Endothelial cell of umbilical vein (primary cell): ENCODE measurements at regions not wholly inside any gene's neighbourhood (a gene's known extent, or its start where the extent isn't known, plus 50 kb on each side); places are given as distances from the start of the nearest gene placed in this dataset.

Experiments used
- BruUV-seq: library from RNA; stranded (reverse); fragments of 400-500 nt; replicated peaks from 2 replicates; lab custom pipeline; 2021; lab: Mats Ljungman, UMichigan
- CTCF ChIA-PET: fragments of 300-600, 350-600 bp; sonication (Branson Sonifier 250); formaldehyde crosslinking; loops from one replicate; lab custom pipeline; 2021; ENCODE audit warnings: antibody characterized with exemption, inconsistent platforms; lab: Charles Lee
- POLR2A ChIA-PET: fragments of 300-600, 350-600 bp; sonication (Branson Sonifier 250); formaldehyde crosslinking; loops from one replicate; lab custom pipeline; 2021; ENCODE audit warnings: antibody characterized with exemption, inconsistent platforms; lab: Charles Lee
- DNase-seq: peaks from one replicate; pipeline ENCODE4 v3.0.0-alpha.2; 2011; ENCODE audit warnings: low read depth, low spot score
- FAIRE-seq: peaks from 2 replicates; lab custom pipeline; 2011; peaks lifted over from hg19 to GRCh38; lab: Jason Lieb, UNC
- H2AFZ ChIP-seq: 2 replicates; pipeline ENCODE4 v1.6.0; 2012; ENCODE audit warnings: low read depth, low read length, control low read depth, inconsistent platforms
- H3K27ac ChIP-seq: 2 replicates; pipeline ENCODE4 v1.5.1; 2011; ENCODE audit warnings: low read depth, mild to moderate bottlenecking, control low read depth, low read length, moderate library complexity; ENCODE audit not compliant: insufficient read depth
- H3K27me3 ChIP-seq, 2 experiments: 2 replicates each; pipeline versions ENCODE4 v1.6.0 to v1.6.1; 2011; ENCODE audit warnings: low read length in 2 of 2, mixed read lengths in 1 of 2; ENCODE audit not compliant: control insufficient read depth in 2 of 2, insufficient read depth in 2 of 2
- H3K36me3 ChIP-seq, 2 experiments: 2 replicates in 1 of 2; 3 replicates in 1 of 2; pipeline ENCODE4 v1.5.1; 2011; ENCODE audit warnings: low read length in 2 of 2, mild to moderate bottlenecking in 1 of 2, moderate library complexity in 1 of 2; ENCODE audit not compliant: control insufficient read depth in 2 of 2, insufficient read depth in 2 of 2; ENCODE audit errors: extremely low read depth in 1 of 2
- H3K4me1 ChIP-seq: 3 replicates; pipeline ENCODE4 v1.5.1; 2011; ENCODE audit warnings: mild to moderate bottlenecking, low read length; ENCODE audit not compliant: control insufficient read depth, insufficient read depth; ENCODE audit errors: extremely low read depth
- H3K4me2 ChIP-seq: 2 replicates; pipeline ENCODE4 v1.6.1; 2011; ENCODE audit warnings: low read length, control low read depth, mixed read lengths; ENCODE audit not compliant: insufficient read depth
- H3K4me3 ChIP-seq, 3 experiments: fragments of 200-600 bp in 1 of 3; sonication (generic), shearing (Covaris generic) in 1 of 3; replicated peaks in 1 of 3; 2 replicates each; pipeline ENCODE4 v1.5.1; 2011 to 2016; ENCODE audit warnings: control low read depth in 3 of 3, low read length in 3 of 3, mild to moderate bottlenecking in 2 of 3, inconsistent platforms in 1 of 3, low read depth in 1 of 3, moderate library complexity in 1 of 3; ENCODE audit not compliant: insufficient read depth in 1 of 3
- H3K79me2 ChIP-seq: 2 replicates; pipeline ENCODE4 v1.6.0; 2012; ENCODE audit warnings: low read length, inconsistent platforms; ENCODE audit not compliant: control insufficient read depth, insufficient read depth
- H3K9ac ChIP-seq: replicated peaks from 2 replicates; pipeline ENCODE3; 2011; ENCODE audit warnings: low read length, control low read depth; ENCODE audit not compliant: insufficient read depth; ENCODE audit errors: extremely low read depth
- H3K9me1 ChIP-seq: replicated peaks from 3 replicates; pipeline ENCODE4 v1.6.0; 2011; ENCODE audit warnings: mild to moderate bottlenecking, low read length; ENCODE audit not compliant: control insufficient read depth, insufficient read depth; ENCODE audit errors: extremely low read depth
- H3K9me3 ChIP-seq: replicated peaks from 2 replicates; pipeline ENCODE4 v1.5.1; 2012; ENCODE audit warnings: low read length, inconsistent platforms; ENCODE audit not compliant: control insufficient read depth, insufficient read depth
- H4K20me1 ChIP-seq: replicated peaks from 2 replicates; pipeline ENCODE3; 2011; ENCODE audit warnings: mild to moderate bottlenecking, low read length; ENCODE audit not compliant: control insufficient read depth, insufficient read depth; ENCODE audit errors: extremely low read depth
- CTCF ChIP-seq, 2 donors: IDR thresholded peaks; 1 replicate in 1 of 2; 2 replicates in 1 of 2; pipeline ENCODE4 v1.5.1; 2011; ENCODE audit warnings: low read length in 2 of 2, mild to moderate bottlenecking in 2 of 2, moderate library complexity in 2 of 2, control low read depth in 1 of 2, inconsistent platforms in 1 of 2, low read depth in 1 of 2; ENCODE audit not compliant: insufficient read depth in 1 of 2; ENCODE audit errors: extremely low read depth in 1 of 2
- EZH2 ChIP-seq: IDR thresholded peaks from 2 replicates; pipeline ENCODE4 v1.6.1; 2012; ENCODE audit warnings: borderline replicate concordance, low read depth, mild to moderate bottlenecking, moderate library complexity, low read length, inconsistent platforms; ENCODE audit not compliant: severe bottlenecking
- FOS ChIP-seq: IDR thresholded peaks from 2 replicates; pipeline ENCODE4 v1.6.1; 2011; ENCODE audit warnings: mild to moderate bottlenecking, low read length, moderate library complexity, borderline replicate concordance; ENCODE audit not compliant: insufficient read depth
- GATA2 ChIP-seq: IDR thresholded peaks from 2 replicates; pipeline ENCODE4 v1.7.0; 2011; ENCODE audit warnings: low read depth, mild to moderate bottlenecking, moderate library complexity, mixed read lengths, low read length; ENCODE audit not compliant: insufficient read length, insufficient read depth
- JUN ChIP-seq: IDR thresholded peaks from 2 replicates; pipeline ENCODE4 v1.6.1; 2011; ENCODE audit warnings: borderline replicate concordance, low read depth; ENCODE audit not compliant: insufficient read length, insufficient read depth
- MAX ChIP-seq: IDR thresholded peaks from 2 replicates; pipeline ENCODE4 v1.6.1; 2011; ENCODE audit not compliant: insufficient read depth, insufficient read length
- MYC ChIP-seq: IDR thresholded peaks from one replicate; pipeline ENCODE4 v1.6.1; 2011; ENCODE audit warnings: mild to moderate bottlenecking, low read depth, low read length
- POLR2A ChIP-seq: IDR thresholded peaks from 2 replicates; pipeline ENCODE4 v1.6.1; 2012; ENCODE audit warnings: low read depth, mild to moderate bottlenecking, control low read depth, low read length
- POLR2AphosphoS5 ChIP-seq: IDR thresholded peaks from 2 replicates; pipeline ENCODE4 v1.6.1; 2012; ENCODE audit warnings: low read depth, mild to moderate bottlenecking, control low read depth, low read length, moderate library complexity; ENCODE audit not compliant: insufficient read depth
- dilution Hi-C: fragments of 300-500 bp; cut with MboI; formaldehyde crosslinking; loops from one replicate; pipeline ENCODE4 v1.15.0; 2019; ENCODE audit warnings: low sequenced_read_pairs; ENCODE audit not compliant: extremely low pct_ligation_motif_present
- intact Hi-C: fragments of 100-400 bp; cut with micrococcal nuclease; formaldehyde crosslinking; loops from one replicate; pipeline ENCODE4 v1.10.0; 2022

- ChIA-PET CTCF (interaction anchor here (1.5 to 1.7 kb wide), 2 partner anchors 13 kb away, joined by 7 to 8 read pairs; no protein-coding TSS in a partner anchor), POLR2A (no interaction called here)
- Histone ChIP-seq H3K4me3 (no peak overlapping the region), H3K27ac (no peak overlapping the region), H3K9me3 (no peaks in the 10 kb centered on the region), H3K4me1 (peaks cover 36% of the 10 kb centered on the region), H2AFZ (no peak overlapping the region), H3K9ac (no peak overlapping the region), H3K9me1 (no peaks in the 10 kb centered on the region), H3K79me2 (no peaks in the 10 kb centered on the region), H4K20me1 (no peaks in the 10 kb centered on the region), H3K27me3 (no peaks in the 10 kb centered on the region), H3K36me3 (no peaks in the 10 kb centered on the region), H3K4me2 (no peak overlapping the region)
- intact Hi-C loops (no loop called here), dilution Hi-C loops (no loop called here)
- no peak for TF ChIP-seq GATA2
- no peak for TF ChIP-seq MYC
- no peak for TF ChIP-seq JUN
- no peak for TF ChIP-seq POLR2A
- no peak for TF ChIP-seq MAX
- TF ChIP-seq FOS: no peak
- TF ChIP-seq CTCF (IDR thresholded peaks at IDR 0.05; ENCODE audit: extremely low read depth in 1 of 2, insufficient read depth in 1 of 2, low read depth in 1 of 2, low read length in 2 of 2): no peak
- no peak for TF ChIP-seq EZH2
- no peak for TF ChIP-seq POLR2AphosphoS5
- BruUV-seq: no TSS peak
- no peak for DNase-seq
- FAIRE-seq: no peak
Measured at GRCh38 chr11:116371146-116371545, 401.6 kb downstream of the BUD13 start.
